NCI-H2171 (cell line): ENCODE measurements at regions not wholly inside any gene's neighbourhood (a gene's known extent, or its start where the extent isn't known, plus 50 kb on each side); places are given as distances from the start of the nearest gene placed in this dataset.

Experiments
- DNase-seq: peaks from one replicate; lab custom pipeline; 2025; lab: John Stamatoyannopoulos, UW

DNA sequence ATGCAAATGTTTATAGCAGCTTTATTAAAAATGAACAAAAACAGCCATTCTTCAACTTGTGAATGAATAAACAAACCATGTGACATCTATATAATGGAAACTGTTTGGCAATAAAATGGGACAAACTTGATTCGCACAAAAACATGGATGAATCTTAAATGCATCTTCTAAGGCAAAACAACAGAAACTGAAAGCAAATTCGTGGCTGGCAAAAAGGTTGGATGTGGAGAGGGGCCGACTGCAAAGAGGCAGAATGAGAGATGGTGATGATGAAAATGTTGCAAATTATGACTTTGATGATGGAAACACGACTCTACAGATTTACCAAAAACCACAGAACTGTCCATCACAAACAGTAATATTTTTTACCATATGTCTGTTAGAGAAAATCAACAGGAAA, 327.0 kb upstream of the NR5A2 start:
- no peak for DNase-seq

DNA sequence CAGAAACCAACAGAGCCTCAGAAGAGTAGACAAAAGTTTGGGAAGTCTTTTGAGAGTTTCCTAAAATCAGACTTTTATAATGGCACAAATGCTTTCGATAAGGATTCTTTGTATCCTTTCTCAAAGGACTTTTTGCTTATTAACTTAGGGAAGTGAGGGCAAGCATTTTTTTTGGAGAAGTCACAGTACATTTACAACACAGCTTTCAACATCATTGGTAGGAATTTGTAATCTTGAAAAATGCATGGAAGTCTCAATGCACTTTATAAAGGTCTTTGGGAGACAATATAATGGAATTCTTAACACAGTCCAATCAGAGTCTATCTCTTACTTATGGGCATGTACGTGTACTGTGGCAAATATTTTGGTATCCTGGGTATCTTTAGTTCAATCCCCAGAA, 325.8 kb upstream of the NR5A2 start:
- DNase-seq = no peak

GRCh38 chr1:199704231-199704630, 323.3 kb upstream of the NR5A2 start:
- DNase-seq = no peak

DNA sequence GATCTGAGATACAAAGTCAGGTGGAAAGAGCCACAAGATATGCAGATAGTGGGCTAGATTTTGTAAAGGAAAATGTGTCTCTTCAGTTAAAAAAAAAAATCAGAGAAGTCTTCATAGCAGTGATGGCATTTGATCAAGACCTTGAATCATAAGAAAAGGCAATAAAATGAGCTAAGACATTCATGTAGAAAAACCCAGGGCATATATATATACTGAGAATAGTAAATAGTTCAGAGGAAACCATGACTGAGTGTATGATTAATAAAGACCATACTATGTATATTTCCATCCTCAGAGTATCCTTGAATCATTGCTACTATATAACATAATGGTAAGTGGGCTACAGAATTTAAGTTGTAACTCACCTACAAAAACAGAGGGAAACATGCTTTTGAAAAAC, 321.7 kb upstream of the NR5A2 start:
- DNase-seq = no peak

GRCh38 chr1:199706826-199707606, 320.5 kb upstream of the NR5A2 start:
- DNase-seq = no peak

GRCh38 chr1:199710974-199711373, 316.5 kb upstream of the NR5A2 start:
- DNase-seq = no peak

- DNase-seq = no peak
Observed at GRCh38 chr1:199716729-199717128, 310.8 kb upstream of the NR5A2 start.

DNA sequence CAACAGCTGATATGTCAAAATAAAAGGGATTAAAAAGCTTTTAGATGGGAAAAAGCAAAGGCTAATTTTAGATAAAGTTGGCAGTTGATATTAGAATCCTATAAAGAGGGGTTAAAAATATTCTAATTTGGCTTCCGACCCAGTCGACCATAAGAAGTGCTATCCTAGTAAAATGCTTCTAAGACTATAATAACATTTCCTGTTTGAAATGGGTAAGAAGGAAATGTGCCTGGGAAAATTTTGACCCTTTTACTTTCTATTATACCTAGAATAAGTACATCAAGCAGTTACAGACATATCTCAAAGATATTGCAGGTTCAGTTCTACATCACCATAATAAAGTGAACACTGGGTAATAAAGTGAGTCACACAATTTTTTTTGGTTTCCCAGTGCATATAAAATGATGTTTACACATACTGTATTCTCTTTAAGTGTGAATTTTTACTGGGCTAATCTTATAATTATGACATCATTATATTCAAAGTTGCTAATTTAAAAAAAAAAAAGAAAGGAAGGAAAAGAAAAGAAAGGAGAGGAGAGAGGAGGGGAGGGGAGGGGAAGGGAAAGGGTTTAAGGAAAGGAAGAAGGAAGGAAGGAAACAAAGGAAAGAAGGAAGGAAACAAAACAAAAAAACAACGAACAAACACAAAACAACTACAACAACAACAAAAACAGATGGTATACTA, 308.2 kb upstream of the NR5A2 start:
- DNase-seq = no peak

DNA sequence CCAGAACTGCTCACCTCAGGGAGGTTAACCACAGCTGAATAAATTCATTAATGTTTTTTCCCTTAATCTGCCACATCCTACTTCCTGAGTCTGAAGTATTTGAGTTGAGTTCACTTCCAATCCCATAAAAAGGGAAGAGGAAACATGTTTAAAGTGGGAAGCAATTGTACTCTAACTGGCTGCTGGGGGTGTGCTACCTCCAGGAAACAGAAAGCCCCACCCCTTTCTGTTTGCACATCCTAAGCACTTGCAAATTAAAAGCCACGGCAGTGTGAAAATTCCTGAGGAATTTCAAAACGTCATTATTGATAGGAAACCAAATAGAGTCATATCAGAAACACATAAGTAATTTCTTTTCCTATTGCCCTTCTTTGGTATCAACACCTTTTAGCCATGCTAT, 307.0 kb upstream of the NR5A2 start:
- no peak for DNase-seq

- no peak for DNase-seq
Observed at GRCh38 chr1:199721001-199721400, 306.5 kb upstream of the NR5A2 start.

- DNase-seq = no peak
Observed at GRCh38 chr1:199723250-199723956, 304.1 kb upstream of the NR5A2 start.

DNA sequence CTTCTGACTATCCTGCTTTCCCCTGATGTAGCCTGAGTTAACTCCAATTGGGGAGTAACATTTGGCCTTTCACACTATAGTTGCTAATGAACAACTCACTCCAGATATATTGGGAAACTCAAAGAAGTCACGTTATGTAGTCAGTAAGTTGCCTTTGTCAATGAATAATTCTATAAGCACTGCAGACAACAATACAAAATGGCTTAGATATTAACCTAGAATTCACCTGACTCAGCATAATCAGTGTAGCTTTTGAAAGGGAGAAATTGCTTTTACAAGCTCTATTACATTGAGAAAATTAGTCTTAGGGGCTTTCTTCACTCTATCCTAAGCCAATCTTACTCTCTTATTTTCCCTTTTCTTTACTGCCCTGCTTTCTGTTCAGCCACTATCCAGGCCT, 303.5 kb upstream of the NR5A2 start:
- no peak for DNase-seq

GRCh38 chr1:199725002-199725565, 302.4 kb upstream of the NR5A2 start:
- no peak for DNase-seq

DNA sequence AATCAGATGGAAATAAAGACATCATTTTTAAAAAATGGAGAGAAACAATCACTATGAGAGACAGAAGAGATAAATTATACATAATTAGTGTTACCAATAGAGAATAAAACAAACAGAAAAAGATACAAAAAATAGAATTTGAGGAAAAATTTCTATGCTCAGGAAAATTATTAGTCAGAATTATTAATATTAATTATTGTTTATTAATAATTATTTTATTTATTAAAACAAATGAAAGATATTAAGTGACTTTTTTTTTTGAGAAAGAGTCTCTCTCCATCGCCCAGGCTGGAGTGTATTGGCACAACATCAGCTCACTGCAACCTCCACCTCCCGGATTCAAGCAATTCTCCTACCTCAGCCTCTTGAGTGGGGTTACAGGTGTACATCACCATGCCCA, 299.8 kb upstream of the NR5A2 start:
- DNase-seq = no peak

DNA sequence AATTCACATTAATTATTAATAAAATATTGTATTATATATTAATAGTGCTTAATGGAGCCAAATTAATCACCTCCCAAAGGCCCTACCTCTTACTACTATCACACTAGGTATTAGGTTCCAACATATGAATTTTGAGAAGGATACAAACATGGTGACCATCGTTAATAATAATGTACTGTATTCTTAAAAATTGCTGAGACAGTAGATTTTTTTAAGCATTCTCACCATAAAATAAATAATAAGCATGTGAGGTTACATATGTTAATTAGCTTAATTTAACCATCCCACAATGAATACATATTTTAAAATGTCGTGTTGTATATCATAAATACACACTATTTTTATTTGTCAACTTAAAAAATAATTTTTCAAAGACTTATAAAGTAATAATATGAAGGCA, 299.2 kb upstream of the NR5A2 start:
- DNase-seq = no peak

DNA sequence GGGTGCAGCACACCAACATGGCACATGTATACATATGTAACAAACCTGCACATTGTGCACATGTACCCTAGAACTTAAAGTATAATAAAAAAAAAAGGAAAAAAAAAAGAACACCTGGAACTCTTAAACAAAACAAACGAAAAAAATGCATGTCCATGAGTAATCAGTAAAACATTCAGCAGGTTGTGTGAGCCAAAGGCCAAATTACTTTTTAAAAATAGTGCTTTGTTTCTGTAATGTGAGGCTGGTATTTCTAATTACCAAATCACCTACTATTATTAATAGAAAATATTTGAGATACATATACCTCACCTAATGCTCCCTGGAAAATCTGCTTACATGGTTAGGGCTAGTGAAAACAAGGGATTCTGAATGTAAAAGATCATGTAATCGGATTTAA, 294.4 kb upstream of the NR5A2 start:
- DNase-seq = no peak

DNA sequence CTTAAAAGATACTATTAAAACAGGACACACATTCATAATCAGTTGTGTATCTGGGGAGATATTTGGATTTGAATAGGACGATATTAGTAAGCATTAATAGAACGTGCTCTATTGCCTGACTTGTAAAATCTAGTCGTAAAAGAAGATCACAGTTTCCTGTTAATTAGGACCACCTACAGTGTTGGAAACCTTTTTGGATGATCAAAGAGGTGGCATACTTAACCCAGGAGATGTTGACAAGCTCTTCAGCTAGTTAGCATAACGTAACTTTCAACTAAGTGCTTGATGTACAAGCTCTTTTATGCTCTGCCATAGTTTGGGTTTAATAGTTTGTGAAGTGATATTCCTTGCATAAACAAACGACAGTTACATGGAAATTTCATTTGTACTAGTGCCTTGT, 293.3 kb upstream of the NR5A2 start:
- DNase-seq = no peak

DNA sequence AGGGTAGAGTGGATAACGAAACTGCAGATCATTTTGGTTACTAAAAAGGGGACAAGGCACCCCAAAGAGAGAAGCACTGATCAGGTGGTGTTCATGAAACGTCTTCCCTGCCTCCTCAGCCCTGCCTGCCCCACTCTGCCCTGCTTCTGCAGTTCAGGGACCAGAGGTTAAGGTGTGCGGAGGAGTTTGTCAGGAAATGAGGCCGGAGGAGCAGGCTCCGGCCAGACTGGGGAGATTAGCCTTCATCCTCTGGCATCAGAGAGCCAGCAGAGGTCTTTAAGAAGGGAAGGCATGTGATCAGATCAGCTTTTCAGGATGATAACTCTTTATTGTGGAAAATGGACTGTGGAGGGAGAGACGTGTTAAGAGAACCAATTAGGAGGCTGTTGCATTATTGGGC, 291.9 kb upstream of the NR5A2 start:
- DNase-seq = no peak

DNA sequence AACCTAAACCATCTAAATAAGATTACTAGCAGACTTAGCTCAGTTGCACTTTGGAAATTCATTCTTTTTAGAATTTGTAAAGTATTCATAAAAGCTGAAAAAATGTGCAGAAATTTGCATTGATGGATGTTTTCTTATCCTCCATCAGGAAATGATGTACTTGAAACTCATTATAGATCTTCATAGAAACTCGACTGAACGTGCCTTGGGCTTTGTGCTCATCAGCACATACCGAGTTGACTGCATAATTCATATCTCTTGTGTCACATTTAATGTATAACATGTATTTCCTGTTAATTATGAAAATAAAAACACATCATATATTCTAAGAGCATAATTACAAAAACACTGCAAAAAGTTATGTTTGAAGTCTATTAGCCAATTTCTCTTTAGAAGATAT, 290.9 kb upstream of the NR5A2 start:
- DNase-seq = no peak

GRCh38 chr1:199741586-199741985, 285.9 kb upstream of the NR5A2 start:
- DNase-seq = no peak

DNA sequence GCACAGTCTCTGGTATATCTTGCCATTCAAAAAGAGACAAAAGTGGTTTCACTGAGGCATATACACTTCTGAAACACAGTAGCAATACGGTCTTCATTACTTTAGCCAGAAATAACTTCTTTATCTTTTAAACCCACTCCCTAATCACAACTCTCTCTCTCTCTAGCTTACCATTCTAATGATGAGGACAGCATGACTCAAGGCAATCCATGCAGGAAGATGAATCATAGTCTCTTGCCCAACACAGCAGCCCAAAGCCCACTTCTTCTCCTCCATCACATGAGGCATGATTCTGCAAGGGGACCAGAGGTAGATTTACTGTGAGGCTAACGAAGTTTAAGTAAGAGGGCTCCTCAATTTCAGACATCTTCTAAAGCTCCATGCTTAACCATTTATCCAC, 285.0 kb upstream of the NR5A2 start:
- no peak for DNase-seq

GRCh38 chr1:199743227-199743626, 284.3 kb upstream of the NR5A2 start:
- DNase-seq = no peak
